ENCODE measurements at regions not wholly inside any gene's neighbourhood (a gene's known extent, or its start where the extent isn't known, plus 50 kb on each side); places are given as distances from the start of the nearest gene placed in this dataset.

- TF ChIP-seq CTCF (IDR thresholded peaks at IDR 0.05 in 8 of 11, conservative IDR thresholded peaks at IDR 0.05 in 3 of 11) (no peak), POLR2AphosphoS5 (IDR thresholded peaks at IDR 0.05) (no peak)
These were observed 75.4 kb upstream of the SLC13A1 start for GRCh38 chr7:123275036-123275753.

Measured in spleen (tissue), 7 donors.